MM.1S (cell line): ENCODE measurements at regions not wholly inside any gene's neighbourhood (a gene's known extent, or its start where the extent isn't known, plus 50 kb on each side); places are given as distances from the start of the nearest gene placed in this dataset.

Experiments
- EZH2 ChIP-seq: fragments of 300-600 bp; sonication (generic); optimal IDR thresholded peaks from 2 replicates; pipeline ENCODE3; 2017; ENCODE audit warnings: low read depth, mild to moderate bottlenecking, antibody characterized with exemption, low read length, mixed read lengths
- EZH2phosphoT487 ChIP-seq: fragments of 300-600 bp; sonication (generic); IDR thresholded peaks from 2 replicates; pipeline ENCODE4 v1.6.1; 2018; ENCODE audit warnings: antibody characterized with exemption, low read length
- TF ChIP-seq, protein P1 (sequence below): fragments of 300-600 bp; sonication (generic); IDR thresholded peaks from 2 replicates; pipeline ENCODE4 v1.5.1; 2016; ENCODE audit warnings: antibody characterized with exemption, low read length, mixed read lengths

GRCh38 chr5:98402130-98402529 lies 371.3 kb upstream of the RGMB start:
- no peak for TF ChIP-seq EZH2
- TF ChIP-seq, protein P1, sequence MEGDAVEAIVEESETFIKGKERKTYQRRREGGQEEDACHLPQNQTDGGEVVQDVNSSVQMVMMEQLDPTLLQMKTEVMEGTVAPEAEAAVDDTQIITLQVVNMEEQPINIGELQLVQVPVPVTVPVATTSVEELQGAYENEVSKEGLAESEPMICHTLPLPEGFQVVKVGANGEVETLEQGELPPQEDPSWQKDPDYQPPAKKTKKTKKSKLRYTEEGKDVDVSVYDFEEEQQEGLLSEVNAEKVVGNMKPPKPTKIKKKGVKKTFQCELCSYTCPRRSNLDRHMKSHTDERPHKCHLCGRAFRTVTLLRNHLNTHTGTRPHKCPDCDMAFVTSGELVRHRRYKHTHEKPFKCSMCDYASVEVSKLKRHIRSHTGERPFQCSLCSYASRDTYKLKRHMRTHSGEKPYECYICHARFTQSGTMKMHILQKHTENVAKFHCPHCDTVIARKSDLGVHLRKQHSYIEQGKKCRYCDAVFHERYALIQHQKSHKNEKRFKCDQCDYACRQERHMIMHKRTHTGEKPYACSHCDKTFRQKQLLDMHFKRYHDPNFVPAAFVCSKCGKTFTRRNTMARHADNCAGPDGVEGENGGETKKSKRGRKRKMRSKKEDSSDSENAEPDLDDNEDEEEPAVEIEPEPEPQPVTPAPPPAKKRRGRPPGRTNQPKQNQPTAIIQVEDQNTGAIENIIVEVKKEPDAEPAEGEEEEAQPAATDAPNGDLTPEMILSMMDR, result no peak
- no peak for TF ChIP-seq EZH2phosphoT487
